GM21381 (cell line): ENCODE measurements at regions not wholly inside any gene's neighbourhood (a gene's known extent, or its start where the extent isn't known, plus 50 kb on each side); places are given as distances from the start of the nearest gene placed in this dataset.
"Not testable (repeated sequence)": the region's sequence is repeated elsewhere in the genome, so short reads cannot be mapped to it uniquely, and the experiment has no call there.

ENCODE experiments used
- ATAC-seq: cut with Tn5 transposase; IDR thresholded peaks from one replicate; pipeline ENCODE4 v1.9.1; 2021; ENCODE audit warnings: mild to moderate bottlenecking, moderate library complexity; ENCODE audit not compliant: unreplicated experiment

- ATAC-seq: not testable (repeated sequence)
Measured at GRCh38 chr11:37135606-37136005, 537.6 kb upstream of the RAG2 start.

- no peak for ATAC-seq
Measured at GRCh38 chr11:37134637-37135036, 536.6 kb upstream of the RAG2 start.

- ATAC-seq: no peak
Measured at GRCh38 chr11:37124384-37124783, 526.3 kb upstream of the RAG2 start.

- no peak for ATAC-seq
Measured at GRCh38 chr11:37115963-37116362, 517.9 kb upstream of the RAG2 start.

GRCh38 chr11:37110385-37110784 lies 512.3 kb upstream of the RAG2 start:
- no peak for ATAC-seq

GRCh38 chr11:37109286-37109585 lies 511.2 kb upstream of the RAG2 start:
- no peak for ATAC-seq

GRCh38 chr11:37108436-37109285 lies 510.6 kb upstream of the RAG2 start:
- no peak for ATAC-seq

- no peak for ATAC-seq
Measured at GRCh38 chr11:37107831-37108230, 509.8 kb upstream of the RAG2 start.

GRCh38 chr11:37107415-37107814 lies 509.4 kb upstream of the RAG2 start:
- ATAC-seq: no peak

- no peak for ATAC-seq
Measured at GRCh38 chr11:37105427-37105826, 507.4 kb upstream of the RAG2 start.

GRCh38 chr11:37104380-37104779 lies 506.3 kb upstream of the RAG2 start:
- no peak for ATAC-seq

- ATAC-seq: no peak
Measured at GRCh38 chr11:37100008-37100407, 502.0 kb upstream of the RAG2 start.

GRCh38 chr11:37092487-37092886 lies 494.5 kb upstream of the RAG2 start:
- no peak for ATAC-seq

- no peak for ATAC-seq
Measured at GRCh38 chr11:37089439-37089838, 491.4 kb upstream of the RAG2 start.

GRCh38 chr11:37088573-37088910 lies 490.5 kb upstream of the RAG2 start:
- no peak for ATAC-seq

- no peak for ATAC-seq
Measured at GRCh38 chr11:37087650-37088572, 489.9 kb upstream of the RAG2 start.

- ATAC-seq: no peak
Measured at GRCh38 chr11:37078521-37078920, 480.5 kb upstream of the RAG2 start.

GRCh38 chr11:37076866-37077265 lies 478.8 kb upstream of the RAG2 start:
- no peak for ATAC-seq

- no peak for ATAC-seq
Measured at GRCh38 chr11:37072538-37073055, 474.6 kb upstream of the RAG2 start.

GRCh38 chr11:37050311-37050710 lies 452.3 kb upstream of the RAG2 start:
- no peak for ATAC-seq

- no peak for ATAC-seq
Measured at GRCh38 chr11:37040921-37041320, 442.9 kb upstream of the RAG2 start.

GRCh38 chr11:37038911-37039310 lies 440.9 kb upstream of the RAG2 start:
- no peak for ATAC-seq
